ENCODE measurements at regions not wholly inside any gene's neighbourhood (a gene's known extent, or its start where the extent isn't known, plus 50 kb on each side); places are given as distances from the start of the nearest gene placed in this dataset.

DNA sequence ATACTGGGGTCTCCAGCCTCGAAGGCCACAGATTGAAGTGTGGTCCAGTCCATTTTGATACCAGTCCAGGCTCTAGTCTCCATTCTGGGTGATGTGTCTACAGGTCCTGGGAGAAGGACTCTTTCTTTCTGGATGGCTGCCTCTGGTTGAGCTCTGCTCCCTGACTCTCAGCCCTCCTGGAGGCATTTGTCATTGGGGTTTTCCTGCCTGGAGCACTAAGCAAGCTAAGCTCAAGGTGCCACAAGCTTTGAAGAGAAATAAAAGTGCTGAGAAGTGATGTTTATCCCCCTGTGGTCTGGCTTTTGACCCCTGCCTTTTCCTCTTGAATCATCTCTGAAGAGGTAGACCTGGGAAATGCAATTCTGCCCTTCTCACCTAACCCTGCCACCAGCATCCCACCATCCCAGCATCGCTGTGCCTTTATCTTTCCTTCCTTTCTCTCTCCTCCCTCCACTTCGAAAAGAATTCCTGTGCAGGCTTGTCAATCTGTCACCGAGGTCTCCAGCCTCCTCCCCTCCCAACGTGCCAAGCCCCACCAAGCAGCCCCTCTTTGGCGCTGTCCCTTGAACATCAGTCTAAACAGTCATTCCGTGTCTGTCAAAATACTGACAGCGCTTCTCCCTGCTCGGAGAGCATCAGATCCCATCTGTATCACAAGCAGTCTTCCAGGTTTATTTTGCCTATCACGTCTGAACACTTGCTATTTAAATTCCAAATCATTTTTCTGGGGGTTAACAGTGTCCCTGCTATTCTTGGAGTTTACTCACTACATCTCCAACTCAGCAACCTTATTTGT, 334.6 kb upstream of the SLC14A2 start:
- DNase-seq (no peak), ATAC-seq (no peak)
- Mint-ChIP-seq H3K27ac (no peak overlapping the region), H3K4me3 (no peak overlapping the region), H3K27me3 (ENCODE audit: low read depth) (no peaks in the 10 kb centered on the region), H3K4me1 (ENCODE audit: low read depth) (no peaks in the 10 kb centered on the region), H3K36me3 (ENCODE audit: low read depth) (no peaks in the 10 kb centered on the region), H3K9me3 (ENCODE audit: insufficient read depth) (no peaks in the 10 kb centered on the region)
- CTCF ChIA-PET, result no interaction called here
- POLR2A ChIA-PET, result no interaction called here

DNA sequence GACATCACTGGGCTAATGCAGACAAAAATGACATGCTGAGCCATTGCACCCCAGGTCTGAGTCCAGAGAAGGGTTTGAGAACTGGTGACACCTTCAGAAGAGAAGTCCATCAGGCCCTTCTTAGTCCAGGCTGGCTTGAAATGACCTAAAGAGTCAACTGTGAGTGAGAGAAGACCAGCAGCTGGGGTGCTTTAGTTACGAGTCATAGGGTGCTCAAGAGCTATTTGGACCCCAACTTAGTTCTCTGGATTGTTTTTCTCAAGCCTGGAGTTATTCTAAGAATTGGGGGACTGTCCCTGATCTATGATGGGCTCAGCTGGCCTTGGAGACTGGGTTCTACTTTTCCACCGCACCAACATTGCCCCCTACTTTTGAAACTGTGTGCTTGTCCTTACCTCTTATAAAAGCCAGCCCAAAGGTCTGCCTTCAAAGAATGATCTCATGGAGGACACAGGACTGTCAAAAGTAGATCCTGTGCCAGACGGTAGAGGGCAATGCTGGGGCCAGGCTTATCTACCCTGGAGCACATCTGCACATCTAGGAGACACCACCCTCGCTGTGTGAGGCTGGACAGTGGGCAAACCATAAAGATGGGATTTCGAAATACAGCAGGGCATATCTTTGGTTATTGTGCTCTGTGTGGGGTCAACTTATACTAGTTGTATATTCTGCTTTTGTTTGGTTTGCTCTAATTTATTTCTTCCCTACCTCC, 333.0 kb upstream of the SLC14A2 start:
- Mint-ChIP-seq H3K4me3 (no peak overlapping the region), H3K9me3 (ENCODE audit: insufficient read depth) (no peaks in the 10 kb centered on the region), H3K27ac (no peak overlapping the region), H3K27me3 (ENCODE audit: low read depth) (no peaks in the 10 kb centered on the region), H3K36me3 (ENCODE audit: low read depth) (no peaks in the 10 kb centered on the region), H3K4me1 (ENCODE audit: low read depth) (no peaks in the 10 kb centered on the region)
- ATAC-seq (no peak), DNase-seq (no peak)
- POLR2A ChIA-PET, result no interaction called here
- CTCF ChIA-PET, result no interaction called here

DNA sequence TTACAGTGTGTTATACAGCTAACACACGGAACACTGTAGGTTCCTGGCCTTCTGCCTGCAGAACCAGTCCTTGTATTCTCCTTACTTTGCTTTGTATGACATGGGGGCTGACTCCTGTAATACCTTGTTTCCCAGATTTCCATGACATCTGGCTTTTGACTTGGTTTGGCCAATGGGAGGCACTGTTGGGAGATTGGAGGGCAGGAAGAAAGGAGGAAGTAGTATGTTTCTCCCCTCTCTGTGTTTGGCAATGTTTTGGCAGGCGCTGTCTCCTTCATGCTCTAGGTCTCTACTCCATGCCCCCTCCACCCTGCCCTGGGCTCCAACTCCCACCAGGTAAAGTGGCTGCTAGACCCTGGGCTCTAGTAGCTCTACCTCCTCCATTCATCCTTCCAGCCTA, 331.1 kb upstream of the SLC14A2 start:
- POLR2A ChIA-PET, result no interaction called here
- Mint-ChIP-seq H3K36me3 (ENCODE audit: low read depth) (no peaks in the 10 kb centered on the region), H3K27ac (no peak overlapping the region), H3K4me3 (no peak overlapping the region), H3K4me1 (ENCODE audit: low read depth) (no peaks in the 10 kb centered on the region), H3K9me3 (ENCODE audit: insufficient read depth) (no peaks in the 10 kb centered on the region), H3K27me3 (ENCODE audit: low read depth) (no peaks in the 10 kb centered on the region)
- ATAC-seq (no peak), DNase-seq (no peak)
- CTCF ChIA-PET, result no interaction called here

- DNase-seq (no peak), ATAC-seq (no peak)
- ChIA-PET POLR2A (no interaction called here), CTCF (no interaction called here)
- Mint-ChIP-seq H3K4me1 (ENCODE audit: low read depth) (no peaks in the 10 kb centered on the region), H3K36me3 (ENCODE audit: low read depth) (no peaks in the 10 kb centered on the region), H3K27me3 (ENCODE audit: low read depth) (no peaks in the 10 kb centered on the region), H3K9me3 (ENCODE audit: insufficient read depth) (no peaks in the 10 kb centered on the region), H3K4me3 (no peak overlapping the region), H3K27ac (no peak overlapping the region)
Observed at GRCh38 chr18:45284851-45285250, 330.4 kb upstream of the SLC14A2 start.

DNA sequence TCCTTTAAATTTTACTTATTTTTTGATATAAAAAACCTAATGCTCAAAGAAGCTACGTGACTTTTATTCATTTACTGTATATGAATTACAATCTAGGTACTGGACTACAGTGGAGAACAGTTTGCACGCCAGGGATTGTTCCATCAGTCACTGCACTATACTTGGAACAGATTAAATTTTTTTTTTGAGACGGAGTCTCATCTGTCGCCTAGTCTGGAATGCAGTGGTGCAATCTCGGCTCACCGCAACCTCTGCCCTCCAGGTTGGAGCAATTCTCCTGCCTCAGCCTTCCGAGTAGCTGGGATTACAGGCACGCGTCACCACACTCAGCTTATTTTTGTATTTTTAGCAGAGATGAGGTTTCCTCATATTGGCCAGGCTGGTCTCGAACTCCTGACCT, 330.0 kb upstream of the SLC14A2 start:
- no peaks in the 10 kb centered on the region for H3K4me1 Mint-ChIP-seq (ENCODE audit: low read depth)
- ChIA-PET POLR2A (no interaction called here), CTCF (no interaction called here)
- no peak for DNase-seq
- H3K9me3 Mint-ChIP-seq (ENCODE audit: insufficient read depth), result no peaks in the 10 kb centered on the region
- H3K4me3 Mint-ChIP-seq, result no peak overlapping the region
- no peak for ATAC-seq
- H3K27me3 Mint-ChIP-seq (ENCODE audit: low read depth), result no peaks in the 10 kb centered on the region
- H3K36me3 Mint-ChIP-seq (ENCODE audit: low read depth), result no peaks in the 10 kb centered on the region
- no peak overlapping the region for H3K27ac Mint-ChIP-seq

GRCh38 chr18:45286431-45286830, 328.8 kb upstream of the SLC14A2 start:
- no peaks in the 10 kb centered on the region for H3K36me3 Mint-ChIP-seq (ENCODE audit: low read depth)
- DNase-seq (no peak), ATAC-seq (no peak)
- H3K27me3 Mint-ChIP-seq (ENCODE audit: low read depth), result no peaks in the 10 kb centered on the region
- no peaks in the 10 kb centered on the region for H3K4me1 Mint-ChIP-seq (ENCODE audit: low read depth)
- CTCF ChIA-PET, result no interaction called here
- H3K4me3 Mint-ChIP-seq, result no peak overlapping the region
- no peak overlapping the region for H3K27ac Mint-ChIP-seq
- POLR2A ChIA-PET, result no interaction called here
- H3K9me3 Mint-ChIP-seq (ENCODE audit: insufficient read depth), result no peaks in the 10 kb centered on the region

DNA sequence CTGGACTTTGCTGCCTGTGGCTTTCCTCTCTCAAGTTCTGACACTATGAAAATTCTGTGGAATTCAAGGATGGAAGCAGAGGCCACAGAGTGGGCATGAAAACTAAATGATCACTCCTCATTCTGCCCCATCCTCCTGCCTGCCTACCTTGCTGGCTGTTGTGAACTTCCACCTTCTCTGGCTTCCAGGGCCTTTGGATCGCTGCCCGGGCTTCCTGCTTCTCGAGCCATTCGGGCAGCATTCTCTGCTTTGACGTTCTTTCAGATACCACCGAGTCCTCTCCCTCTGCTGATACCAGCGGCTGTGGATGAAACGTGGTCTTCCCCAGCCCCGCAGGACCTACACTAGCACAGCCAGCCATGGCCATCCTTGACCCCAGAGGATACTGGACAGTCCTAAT, 327.7 kb upstream of the SLC14A2 start:
- ChIA-PET POLR2A (no interaction called here), CTCF (interaction anchor here (1.6 kb wide), 1 partner anchor 11 kb away, joined by 5 read pairs; no protein-coding TSS in a partner anchor)
- Mint-ChIP-seq H3K27ac (no peak overlapping the region), H3K4me3 (no peak overlapping the region), H3K27me3 (ENCODE audit: low read depth) (peaks cover 3% of the 10 kb centered on the region), H3K36me3 (ENCODE audit: low read depth) (no peaks in the 10 kb centered on the region), H3K4me1 (ENCODE audit: low read depth) (no peaks in the 10 kb centered on the region), H3K9me3 (ENCODE audit: insufficient read depth) (no peaks in the 10 kb centered on the region)
- ATAC-seq (no peak), DNase-seq (no peak)

GRCh38 chr18:45290364-45290763, 324.9 kb upstream of the SLC14A2 start:
- no peak overlapping the region for H3K27ac Mint-ChIP-seq
- no peaks in the 10 kb centered on the region for H3K4me1 Mint-ChIP-seq (ENCODE audit: low read depth)
- ChIA-PET POLR2A (no interaction called here), CTCF (no interaction called here)
- H3K36me3 Mint-ChIP-seq (ENCODE audit: low read depth), result no peaks in the 10 kb centered on the region
- no peak overlapping the region for H3K4me3 Mint-ChIP-seq
- H3K9me3 Mint-ChIP-seq (ENCODE audit: insufficient read depth), result no peaks in the 10 kb centered on the region
- DNase-seq, result no peak
- no peak for ATAC-seq
- peaks cover 3% of the 10 kb centered on the region for H3K27me3 Mint-ChIP-seq (ENCODE audit: low read depth)

GRCh38 chr18:45291621-45292615, 323.4 kb upstream of the SLC14A2 start:
- H3K36me3 Mint-ChIP-seq (ENCODE audit: low read depth), result no peaks in the 10 kb centered on the region
- H3K4me3 Mint-ChIP-seq, result no peak overlapping the region
- H3K27ac Mint-ChIP-seq, result no peak overlapping the region
- no peaks in the 10 kb centered on the region for H3K9me3 Mint-ChIP-seq (ENCODE audit: insufficient read depth)
- peaks cover 3% of the 10 kb centered on the region for H3K27me3 Mint-ChIP-seq (ENCODE audit: low read depth)
- ChIA-PET CTCF (no interaction called here), POLR2A (no interaction called here)
- ATAC-seq, result no peak
- no peak for DNase-seq
- H3K4me1 Mint-ChIP-seq (ENCODE audit: low read depth), result no peaks in the 10 kb centered on the region

DNA sequence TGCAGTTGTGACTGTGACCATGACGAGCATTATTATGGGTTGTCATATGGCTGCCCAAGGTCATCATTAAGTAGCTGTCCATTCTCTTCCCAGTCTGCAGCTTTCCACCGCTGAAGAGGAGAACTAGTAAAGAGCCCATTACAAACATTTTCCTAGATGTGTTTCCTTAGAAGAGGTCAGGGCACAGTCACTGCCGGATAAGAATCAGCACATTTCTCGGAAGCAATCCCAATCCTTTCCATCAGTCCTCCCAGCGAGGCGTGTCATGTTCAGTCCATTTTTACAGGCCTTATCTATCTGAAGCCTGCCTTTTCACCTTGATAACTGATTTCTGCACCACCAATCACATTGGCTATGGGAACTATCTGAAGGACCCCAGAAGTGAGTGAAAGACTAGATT, 319.9 kb upstream of the SLC14A2 start:
- ATAC-seq (no peak), DNase-seq (no peak)
- H3K4me1 Mint-ChIP-seq (ENCODE audit: low read depth), result no peaks in the 10 kb centered on the region
- H3K9me3 Mint-ChIP-seq (ENCODE audit: insufficient read depth), result no peaks in the 10 kb centered on the region
- no peak overlapping the region for H3K4me3 Mint-ChIP-seq
- CTCF ChIA-PET, result interaction anchor here (1.2 to 1.3 kb wide), 2 partner anchors 72 to 83 kb away, joined by 3 to 4 read pairs; no protein-coding TSS in a partner anchor
- no peaks in the 10 kb centered on the region for H3K36me3 Mint-ChIP-seq (ENCODE audit: low read depth)
- H3K27ac Mint-ChIP-seq, result no peak overlapping the region
- POLR2A ChIA-PET, result no interaction called here
- H3K27me3 Mint-ChIP-seq (ENCODE audit: low read depth), result peaks cover 3% of the 10 kb centered on the region

- Mint-ChIP-seq H3K36me3 (ENCODE audit: low read depth) (no peaks in the 10 kb centered on the region), H3K4me1 (ENCODE audit: low read depth) (no peaks in the 10 kb centered on the region), H3K27ac (no peak overlapping the region), H3K4me3 (no peak overlapping the region), H3K27me3 (ENCODE audit: low read depth) (no peaks in the 10 kb centered on the region), H3K9me3 (ENCODE audit: insufficient read depth) (no peaks in the 10 kb centered on the region)
- ChIA-PET CTCF (no interaction called here), POLR2A (no interaction called here)
- DNase-seq (no peak), ATAC-seq (no peak)
Observed at GRCh38 chr18:45298986-45299385, 316.3 kb upstream of the SLC14A2 start.

- no peak for DNase-seq
- no peaks in the 10 kb centered on the region for H3K4me1 Mint-ChIP-seq (ENCODE audit: low read depth)
- H3K36me3 Mint-ChIP-seq (ENCODE audit: low read depth), result no peaks in the 10 kb centered on the region
- no peaks in the 10 kb centered on the region for H3K27me3 Mint-ChIP-seq (ENCODE audit: low read depth)
- no peak for ATAC-seq
- no peak overlapping the region for H3K4me3 Mint-ChIP-seq
- ChIA-PET POLR2A (no interaction called here), CTCF (interaction anchor here (1.3 kb wide), 1 partner anchor 27 kb away, joined by 3 read pairs; no protein-coding TSS in a partner anchor)
- H3K27ac Mint-ChIP-seq, result no peak overlapping the region
- H3K9me3 Mint-ChIP-seq (ENCODE audit: insufficient read depth), result no peaks in the 10 kb centered on the region
Observed at GRCh38 chr18:45303026-45303425, 312.2 kb upstream of the SLC14A2 start.

Data from activated CD8-positive, alpha-beta T cell treated with anti-CD3 and anti-CD28 coated beads, Interleukin-2, amount 10 ng/mL, durations not matched to agents 7 days and 5 days (primary cell).